ENCODE measurements at regions not wholly inside any gene's neighbourhood (a gene's known extent, or its start where the extent isn't known, plus 50 kb on each side); places are given as distances from the start of the nearest gene placed in this dataset.
"Not testable (repeated sequence)": the region's sequence is repeated elsewhere in the genome, so short reads cannot be mapped to it uniquely, and the experiment has no call there.

GRCh38 chr5:18489703-18490102, 855.4 kb downstream of the TAF11L14 start:
- DNase-seq, result no peak

GRCh38 chr5:18491349-18491748, 857.1 kb downstream of the TAF11L14 start:
- no peak for DNase-seq

GRCh38 chr5:18495157-18495556, 860.9 kb downstream of the TAF11L14 start:
- DNase-seq, result no peak

GRCh38 chr5:18496041-18496440, 861.8 kb downstream of the TAF11L14 start:
- no peak for DNase-seq

GRCh38 chr5:18497089-18497488, 862.8 kb downstream of the TAF11L14 start:
- DNase-seq, result no peak

- no peak for DNase-seq
Measured at GRCh38 chr5:18503797-18504328, 869.6 kb downstream of the TAF11L14 start.

GRCh38 chr5:18507114-18507513, 872.9 kb downstream of the TAF11L14 start:
- DNase-seq, result no peak

- DNase-seq, result no peak
Measured at GRCh38 chr5:18517641-18518380, 883.6 kb downstream of the TAF11L14 start.

GRCh38 chr5:18523380-18523779, 889.1 kb downstream of the TAF11L14 start:
- no peak for DNase-seq

- no peak for DNase-seq
Measured at GRCh38 chr5:18526792-18527405, 892.6 kb downstream of the TAF11L14 start.

GRCh38 chr5:18533137-18533536, 898.9 kb downstream of the TAF11L14 start:
- no peak for DNase-seq

- no peak for DNase-seq
Measured at GRCh38 chr5:18534119-18534518, 899.9 kb downstream of the TAF11L14 start.

- DNase-seq, result not testable (repeated sequence)
Measured at GRCh38 chr5:18535753-18536152, 901.5 kb downstream of the TAF11L14 start.

- DNase-seq, result no peak
Measured at GRCh38 chr5:18544421-18544820, 910.2 kb downstream of the TAF11L14 start.

GRCh38 chr5:18546591-18546990, 912.3 kb downstream of the TAF11L14 start:
- no peak for DNase-seq

- no peak for DNase-seq
Measured at GRCh38 chr5:18551716-18552115, 917.5 kb downstream of the TAF11L14 start.

- no peak for DNase-seq
Measured at GRCh38 chr5:18553269-18553668, 919.0 kb downstream of the TAF11L14 start.

GRCh38 chr5:18560602-18561001, 926.3 kb downstream of the TAF11L14 start:
- no peak for DNase-seq

GRCh38 chr5:18563853-18564252, 929.6 kb downstream of the TAF11L14 start:
- no peak for DNase-seq

GRCh38 chr5:18566671-18567070, 932.4 kb downstream of the TAF11L14 start:
- DNase-seq, result no peak

GRCh38 chr5:18576586-18576985, 942.3 kb downstream of the TAF11L14 start:
- no peak for DNase-seq

GRCh38 chr5:18601185-18601584, 966.9 kb downstream of the TAF11L14 start:
- DNase-seq, result no peak

GRCh38 chr5:18602402-18602801, 968.1 kb downstream of the TAF11L14 start:
- DNase-seq, result no peak

GRCh38 chr5:18605186-18605585, 970.9 kb downstream of the TAF11L14 start:
- DNase-seq, result no peak

Data from activated CD4-positive, alpha-beta T cell treated with anti-CD3 and anti-CD28 coated beads for 4 hours (primary cell).